CD4-positive, alpha-beta T cell (primary cell): ENCODE measurements at regions not wholly inside any gene's neighbourhood (a gene's known extent, or its start where the extent isn't known, plus 50 kb on each side); places are given as distances from the start of the nearest gene placed in this dataset.
"Not testable (repeated sequence)": the region's sequence is repeated elsewhere in the genome, so short reads cannot be mapped to it uniquely, and the experiment has no call there.

Experiments used
- ATAC-seq: fragments of 200-7000 bp; cut with Tn5 transposase; one replicate; pipeline ENCODE4 v1.10.0; 2022; ENCODE audit warnings: mild to moderate bottlenecking; ENCODE audit not compliant: poor library complexity
- CTCF ChIA-PET: fragments of 350-600 bp; sonication (Branson Sonifier 250); formaldehyde crosslinking; loops from one replicate; lab custom pipeline; 2021; ENCODE audit warnings: antibody characterized with exemption, inconsistent platforms; lab: Charles Lee
- POLR2A ChIA-PET: fragments of 350-600 bp; sonication (Branson Sonifier 250); formaldehyde crosslinking; loops from one replicate; lab custom pipeline; 2021; ENCODE audit warnings: antibody characterized with exemption, inconsistent platforms; lab: Charles Lee
- DNase-seq, 14 experiments: peaks; one replicate each; pipeline ENCODE4 v3.0.0-alpha.2; 2013 to 2020; ENCODE audit warnings: mixed read lengths in 2 of 14
- H3K27ac ChIP-seq, 2 donors: one replicate each; pipeline versions ENCODE4 v1.5.1 to v1.7.0; 2013; ENCODE audit warnings: low read length in 2 of 2, low read depth in 1 of 2, mild to moderate bottlenecking in 1 of 2
- H3K27me3 ChIP-seq, 2 experiments: 1 replicate in 1 of 2; 2 replicates in 1 of 2; pipeline versions ENCODE4 v1.6.1 to v1.7.0; 2013; ENCODE audit warnings: low read length in 2 of 2, control low read depth in 1 of 2, mild to moderate bottlenecking in 1 of 2, moderate library complexity in 1 of 2; ENCODE audit not compliant: insufficient read depth in 2 of 2, control insufficient read depth in 1 of 2
- H3K36me3 ChIP-seq: one replicate; pipeline ENCODE4 v1.6.1; 2013; ENCODE audit warnings: low read length, control low read depth; ENCODE audit not compliant: insufficient read depth
- H3K4me1 ChIP-seq: one replicate; pipeline ENCODE4 v1.6.1; 2013; ENCODE audit warnings: low read length, control low read depth; ENCODE audit not compliant: insufficient read depth
- H3K4me3 ChIP-seq: one replicate; pipeline ENCODE4 v1.5.1; 2013; ENCODE audit warnings: mild to moderate bottlenecking, low read length, moderate library complexity
- H3K9me3 ChIP-seq, 2 experiments: 1 replicate in 1 of 2; 2 replicates in 1 of 2; pipeline versions ENCODE4 v1.6.1 to v1.7.0; 2013; ENCODE audit warnings: low read length in 2 of 2, mild to moderate bottlenecking in 2 of 2, control low read depth in 1 of 2, moderate library complexity in 1 of 2; ENCODE audit not compliant: control insufficient read depth in 1 of 2, insufficient read depth in 1 of 2
- H3K27ac Mint-ChIP-seq: one replicate; pipeline ENCODE4 v1.8.0; 2020; ENCODE audit warnings: mixed read lengths
- H3K27me3 Mint-ChIP-seq: one replicate; pipeline ENCODE4 v1.8.0; 2021; ENCODE audit warnings: mixed read lengths
- H3K36me3 Mint-ChIP-seq: one replicate; pipeline ENCODE4 v1.8.0; 2021; ENCODE audit warnings: low read depth, mixed read lengths
- H3K4me1 Mint-ChIP-seq: one replicate; pipeline ENCODE4 v1.8.0; 2021; ENCODE audit warnings: low read depth, mixed read lengths
- H3K4me3 Mint-ChIP-seq: one replicate; pipeline ENCODE4 v1.8.0; 2020; ENCODE audit warnings: mild to moderate bottlenecking, mixed read lengths
- H3K9me3 Mint-ChIP-seq: one replicate; pipeline ENCODE4 v1.8.0; 2020; ENCODE audit warnings: mixed read lengths
- intact Hi-C, 2 experiments: fragments of 100-400 bp; cut with DNase I in 1 of 2; cut with micrococcal nuclease in 1 of 2; formaldehyde crosslinking; loops; one replicate each; pipeline versions ENCODE4 v1.15.1 to v1.9.0; 2023 to 2025; cut with DNase I, micrococcal nuclease
- TF ChIP-seq, protein P1 (sequence below): fragments of 200-600 bp; IDR thresholded peaks from one replicate; pipeline ENCODE4 v1.8.0; 2022; ENCODE audit warnings: antibody characterized with exemption, mild to moderate bottlenecking

GRCh38 chr7:54454700-54455099 is 87.5 kb upstream of the VSTM2A start:
- DNase-seq, H3K4me3 Mint-ChIP-seq, H3K27ac ChIP-seq, H3K36me3 ChIP-seq, CTCF ChIA-PET, H3K27me3 ChIP-seq, POLR2A ChIA-PET, H3K36me3 Mint-ChIP-seq, H3K4me1 Mint-ChIP-seq, H3K4me1 ChIP-seq, H3K27ac Mint-ChIP-seq, H3K27me3 Mint-ChIP-seq, H3K4me3 ChIP-seq, ATAC-seq, intact Hi-C loops: not testable (repeated sequence)
- peaks cover 0 to 14% of the 10 kb centered on the region in 2 experiments for H3K9me3 ChIP-seq
- peaks cover 20% of the 10 kb centered on the region for H3K9me3 Mint-ChIP-seq

DNA sequence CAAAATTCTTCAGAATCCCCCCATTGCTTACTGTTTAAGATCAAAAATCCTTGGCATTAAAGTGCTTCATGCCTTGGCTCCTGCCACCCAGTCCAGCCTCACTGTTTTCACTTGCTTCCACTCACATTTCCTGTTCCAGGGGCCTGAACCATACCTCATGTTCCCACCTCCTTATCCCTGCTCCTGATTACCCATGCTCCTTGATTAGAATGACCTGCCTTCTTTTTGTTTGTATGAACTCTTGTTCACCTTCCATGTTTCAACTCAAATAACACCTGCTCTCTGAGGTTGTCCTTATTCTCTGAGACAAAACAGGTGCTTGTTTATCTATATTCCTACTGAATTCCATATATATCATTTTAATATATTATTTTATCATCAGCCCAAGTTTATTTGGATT is 77.1 kb upstream of the VSTM2A start:
- no peaks in the 10 kb centered on the region for H3K27me3 Mint-ChIP-seq
- H3K9me3 ChIP-seq: peaks cover 0 to 4% of the 10 kb centered on the region in 2 experiments
- H3K9me3 Mint-ChIP-seq: peaks cover 16% of the 10 kb centered on the region
- intact Hi-C loops: no loop called here
- ChIA-PET POLR2A (no interaction called here), CTCF (no interaction called here)
- ATAC-seq (no peak), DNase-seq (no peak)
- no peak overlapping the region for H3K27ac ChIP-seq
- no peak overlapping the region for H3K4me3 ChIP-seq
- H3K4me1 Mint-ChIP-seq: no peaks in the 10 kb centered on the region
- no peaks in the 10 kb centered on the region for H3K4me1 ChIP-seq
- TF ChIP-seq, protein P1, sequence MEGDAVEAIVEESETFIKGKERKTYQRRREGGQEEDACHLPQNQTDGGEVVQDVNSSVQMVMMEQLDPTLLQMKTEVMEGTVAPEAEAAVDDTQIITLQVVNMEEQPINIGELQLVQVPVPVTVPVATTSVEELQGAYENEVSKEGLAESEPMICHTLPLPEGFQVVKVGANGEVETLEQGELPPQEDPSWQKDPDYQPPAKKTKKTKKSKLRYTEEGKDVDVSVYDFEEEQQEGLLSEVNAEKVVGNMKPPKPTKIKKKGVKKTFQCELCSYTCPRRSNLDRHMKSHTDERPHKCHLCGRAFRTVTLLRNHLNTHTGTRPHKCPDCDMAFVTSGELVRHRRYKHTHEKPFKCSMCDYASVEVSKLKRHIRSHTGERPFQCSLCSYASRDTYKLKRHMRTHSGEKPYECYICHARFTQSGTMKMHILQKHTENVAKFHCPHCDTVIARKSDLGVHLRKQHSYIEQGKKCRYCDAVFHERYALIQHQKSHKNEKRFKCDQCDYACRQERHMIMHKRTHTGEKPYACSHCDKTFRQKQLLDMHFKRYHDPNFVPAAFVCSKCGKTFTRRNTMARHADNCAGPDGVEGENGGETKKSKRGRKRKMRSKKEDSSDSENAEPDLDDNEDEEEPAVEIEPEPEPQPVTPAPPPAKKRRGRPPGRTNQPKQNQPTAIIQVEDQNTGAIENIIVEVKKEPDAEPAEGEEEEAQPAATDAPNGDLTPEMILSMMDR: no peak
- no peak overlapping the region for H3K27ac Mint-ChIP-seq
- no peak overlapping the region for H3K4me3 Mint-ChIP-seq
- H3K27me3 ChIP-seq: no peaks in the 10 kb centered on the region
- no peaks in the 10 kb centered on the region for H3K36me3 Mint-ChIP-seq
- no peaks in the 10 kb centered on the region for H3K36me3 ChIP-seq

DNA sequence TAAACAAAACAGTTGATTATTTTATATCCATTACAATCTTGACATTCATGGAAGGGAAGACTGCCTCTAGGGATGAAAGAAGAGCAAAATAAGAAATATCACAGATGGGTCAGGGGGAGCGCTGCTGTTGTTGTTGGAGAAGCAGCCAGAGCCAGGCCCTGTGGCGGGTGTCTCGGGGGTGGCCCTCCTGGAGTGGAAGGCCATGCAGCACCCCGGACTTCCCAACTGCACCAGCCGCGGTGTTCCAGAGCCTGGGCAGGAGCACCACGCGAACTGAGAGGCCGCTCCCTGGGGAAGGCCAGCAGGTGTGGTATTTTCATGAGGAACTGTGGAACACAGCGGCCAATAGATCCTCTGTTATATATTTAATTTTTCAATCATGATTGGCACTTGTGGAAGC is 72.4 kb upstream of the VSTM2A start:
- H3K36me3 Mint-ChIP-seq: no peaks in the 10 kb centered on the region
- H3K9me3 Mint-ChIP-seq: peaks cover 19% of the 10 kb centered on the region
- Histone ChIP-seq H3K4me3 (no peak overlapping the region), H3K36me3 (no peaks in the 10 kb centered on the region), H3K9me3 (peaks cover 0 to 23% of the 10 kb centered on the region in 2 experiments), H3K27ac (no peak overlapping the region), H3K4me1 (no peaks in the 10 kb centered on the region), H3K27me3 (no peaks in the 10 kb centered on the region)
- H3K27ac Mint-ChIP-seq: no peak overlapping the region
- no peak for ATAC-seq
- intact Hi-C loops: no loop called here
- CTCF ChIA-PET: no interaction called here
- POLR2A ChIA-PET: no interaction called here
- no peak for DNase-seq
- H3K27me3 Mint-ChIP-seq: no peaks in the 10 kb centered on the region
- no peak overlapping the region for H3K4me3 Mint-ChIP-seq
- TF ChIP-seq, protein P1: no peak
- no peaks in the 10 kb centered on the region for H3K4me1 Mint-ChIP-seq

GRCh38 chr7:54476609-54477008 is 65.6 kb upstream of the VSTM2A start:
- H3K4me1 Mint-ChIP-seq: no peaks in the 10 kb centered on the region
- Histone ChIP-seq H3K9me3 (peaks cover 0 to 10% of the 10 kb centered on the region in 2 experiments), H3K36me3 (no peaks in the 10 kb centered on the region), H3K4me3 (no peak overlapping the region), H3K27me3 (no peaks in the 10 kb centered on the region), H3K4me1 (no peaks in the 10 kb centered on the region), H3K27ac (no peak overlapping the region)
- H3K36me3 Mint-ChIP-seq: no peaks in the 10 kb centered on the region
- TF ChIP-seq, protein P1: no peak
- DNase-seq: no peak
- ChIA-PET CTCF (no interaction called here), POLR2A (no interaction called here)
- no peak overlapping the region for H3K4me3 Mint-ChIP-seq
- intact Hi-C loops: no loop called here
- ATAC-seq: no peak
- peaks cover 14% of the 10 kb centered on the region for H3K9me3 Mint-ChIP-seq
- no peaks in the 10 kb centered on the region for H3K27me3 Mint-ChIP-seq
- H3K27ac Mint-ChIP-seq: no peak overlapping the region
